Memory B cell (primary cell): ENCODE measurements at regions not wholly inside any gene's neighbourhood (a gene's known extent, or its start where the extent isn't known, plus 50 kb on each side); places are given as distances from the start of the nearest gene placed in this dataset.
A peak's percentile ranks its signal among the peaks of the same experiment; 100 is the strongest.

Experiments
- ATAC-seq: fragments of 150-1000 bp; cut with Tn5 transposase; 2 replicates; pipeline ENCODE4 v1.10.0; 2021; ENCODE audit warnings: low read depth, mild to moderate bottlenecking, moderate library complexity
- DNase-seq, 2 donors: peaks; one replicate each; pipeline ENCODE4 v3.0.0; 2022; ENCODE audit warnings: low spot score in 2 of 2
- H3K27ac Mint-ChIP-seq: one replicate; pipeline ENCODE4 v1.8.0; 2022; ENCODE audit warnings: mild to moderate bottlenecking, moderate library complexity, mixed read lengths
- H3K27me3 Mint-ChIP-seq: one replicate; pipeline ENCODE4 v1.8.0; 2022; ENCODE audit warnings: mixed read lengths
- H3K36me3 Mint-ChIP-seq: one replicate; pipeline ENCODE4 v1.8.0; 2022; ENCODE audit warnings: mild to moderate bottlenecking, mixed read lengths
- H3K4me1 Mint-ChIP-seq: one replicate; pipeline ENCODE4 v1.8.0; 2022; ENCODE audit warnings: mixed read lengths
- H3K4me3 Mint-ChIP-seq: one replicate; pipeline ENCODE4 v1.8.0; 2022; ENCODE audit warnings: mild to moderate bottlenecking, moderate library complexity, mixed read lengths
- H3K9me3 Mint-ChIP-seq: one replicate; pipeline ENCODE4 v1.8.0; 2022; ENCODE audit warnings: mixed read lengths

DNA sequence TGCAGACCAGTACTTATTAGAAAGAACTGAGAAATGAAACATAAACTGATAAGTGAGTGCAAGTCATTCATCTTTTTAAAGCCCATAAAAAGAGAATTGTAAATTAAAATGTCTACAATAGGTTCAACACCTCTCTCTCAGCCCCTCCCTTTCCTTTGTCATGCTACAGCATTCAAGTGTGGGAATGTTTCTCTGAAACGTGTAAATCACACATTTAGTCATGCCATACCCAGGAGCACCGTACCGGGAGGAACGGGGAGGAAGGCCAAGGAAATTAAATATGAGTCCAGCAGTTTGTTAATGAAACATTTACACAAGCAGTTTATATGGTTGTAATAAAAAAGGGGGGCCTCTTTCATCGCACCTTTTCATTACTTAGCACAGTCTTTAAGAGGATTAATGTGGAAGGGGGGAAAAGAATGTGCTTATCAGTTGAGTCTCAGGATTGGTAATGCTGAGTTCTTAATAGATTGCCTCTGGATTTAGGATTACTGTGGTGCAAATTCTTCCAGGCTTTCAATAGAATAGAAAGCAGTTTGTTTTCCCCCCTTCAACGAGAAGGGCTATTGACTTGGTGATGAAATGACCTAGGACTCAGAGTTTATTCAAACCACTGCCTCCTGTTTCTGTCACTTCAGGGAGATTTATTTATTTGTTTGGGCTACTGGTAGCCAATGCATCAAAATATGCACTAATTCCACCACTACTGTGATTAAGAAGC is 176.0 kb upstream of the ZNF608 start:
- H3K36me3 Mint-ChIP-seq: no peaks in the 10 kb centered on the region
- ATAC-seq (no peak), DNase-seq (no peak)
- H3K9me3 Mint-ChIP-seq: peaks cover 4% of the 10 kb centered on the region
- peaks cover 3% of the 10 kb centered on the region for H3K4me1 Mint-ChIP-seq
- no peaks in the 10 kb centered on the region for H3K27me3 Mint-ChIP-seq
- no peak overlapping the region for H3K27ac Mint-ChIP-seq
- H3K4me3 Mint-ChIP-seq: no peak overlapping the region

DNA sequence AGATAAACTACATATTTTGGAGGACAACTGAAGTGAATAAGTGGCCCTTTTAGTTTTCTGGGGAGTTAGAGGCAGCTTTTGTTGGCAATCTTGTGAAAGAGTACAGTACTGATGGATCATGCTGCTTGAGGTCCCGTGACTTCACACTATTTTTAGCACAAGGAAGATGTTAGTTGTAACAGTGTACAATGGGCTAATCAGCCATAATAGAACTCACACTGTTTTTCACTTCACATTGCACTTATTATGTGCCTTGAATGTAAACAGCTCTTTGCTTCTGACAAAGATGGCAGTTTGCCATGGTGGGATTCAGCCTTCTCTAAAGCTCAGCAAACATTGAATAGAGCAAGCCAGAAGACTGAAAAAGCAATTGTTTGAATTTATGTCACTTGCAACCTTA is 176.7 kb upstream of the ZNF608 start:
- ATAC-seq: no peak
- Mint-ChIP-seq H3K36me3 (no peaks in the 10 kb centered on the region), H3K27me3 (no peaks in the 10 kb centered on the region), H3K9me3 (peaks cover 4% of the 10 kb centered on the region), H3K27ac (no peak overlapping the region), H3K4me3 (no peak overlapping the region), H3K4me1 (peaks cover 3% of the 10 kb centered on the region)
- no peak for DNase-seq

GRCh38 chr5:124924729-124925128 is 178.3 kb upstream of the ZNF608 start:
- ATAC-seq (no peak), DNase-seq (no peak)
- Mint-ChIP-seq H3K9me3 (peaks cover 4% of the 10 kb centered on the region), H3K4me1 (peaks cover 3% of the 10 kb centered on the region), H3K27me3 (no peaks in the 10 kb centered on the region), H3K36me3 (no peaks in the 10 kb centered on the region), H3K27ac (no peak overlapping the region), H3K4me3 (no peak overlapping the region)

- ATAC-seq: no peak
- DNase-seq: no peak
- H3K9me3 Mint-ChIP-seq: peaks cover 4% of the 10 kb centered on the region
- H3K4me1 Mint-ChIP-seq: peaks cover 3% of the 10 kb centered on the region
- H3K4me3 Mint-ChIP-seq: no peak overlapping the region
- no peaks in the 10 kb centered on the region for H3K27me3 Mint-ChIP-seq
- no peaks in the 10 kb centered on the region for H3K36me3 Mint-ChIP-seq
- no peak overlapping the region for H3K27ac Mint-ChIP-seq
Measured at GRCh38 chr5:124927735-124928134, 181.3 kb upstream of the ZNF608 start.

GRCh38 chr5:124929000-124929399 is 182.6 kb upstream of the ZNF608 start:
- Mint-ChIP-seq H3K27me3 (no peaks in the 10 kb centered on the region), H3K36me3 (no peaks in the 10 kb centered on the region), H3K9me3 (peaks cover 4% of the 10 kb centered on the region), H3K27ac (no peak overlapping the region), H3K4me3 (no peak overlapping the region), H3K4me1 (peaks cover 3% of the 10 kb centered on the region)
- no peak for ATAC-seq
- DNase-seq: no peak

GRCh38 chr5:124932791-124933600 is 186.6 kb upstream of the ZNF608 start:
- DNase-seq (no peak), ATAC-seq (no peak)
- H3K4me1 Mint-ChIP-seq: peaks cover 6% of the 10 kb centered on the region
- no peaks in the 10 kb centered on the region for H3K9me3 Mint-ChIP-seq
- H3K27ac Mint-ChIP-seq: no peak overlapping the region
- no peaks in the 10 kb centered on the region for H3K27me3 Mint-ChIP-seq
- no peak overlapping the region for H3K4me3 Mint-ChIP-seq
- no peaks in the 10 kb centered on the region for H3K36me3 Mint-ChIP-seq

DNA sequence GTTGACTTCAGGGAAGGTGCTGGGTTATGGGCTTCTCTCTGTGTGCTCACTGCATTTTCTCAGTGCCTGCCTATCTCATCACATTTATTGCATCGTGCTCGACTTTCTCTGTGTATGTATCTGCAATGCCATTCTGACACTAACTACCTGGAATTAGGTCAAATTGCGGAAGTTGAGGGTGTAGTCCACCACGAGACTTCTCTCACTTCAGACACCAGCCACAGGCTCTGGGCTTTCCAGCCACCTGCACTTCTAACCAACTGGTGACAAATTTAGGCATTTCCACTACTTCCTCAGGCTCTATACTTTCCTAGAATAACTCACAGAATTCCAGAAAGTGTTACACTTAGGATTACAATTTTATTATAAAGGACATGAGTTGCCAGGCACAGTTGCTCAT is 188.6 kb upstream of the ZNF608 start:
- DNase-seq (peak; percentile 34 to 60), ATAC-seq (peak; percentile 90)

GRCh38 chr5:124936626-124936933 is 190.1 kb upstream of the ZNF608 start:
- Mint-ChIP-seq H3K4me1 (peaks cover 6% of the 10 kb centered on the region), H3K4me3 (no peak overlapping the region), H3K27ac (peak overlapping the region; percentile 96), H3K27me3 (no peaks in the 10 kb centered on the region), H3K36me3 (no peaks in the 10 kb centered on the region), H3K9me3 (peaks cover 6% of the 10 kb centered on the region)
- ATAC-seq (no peak), DNase-seq (no peak)

More for the DNA sequence above, 188.6 kb upstream of the ZNF608 start:
- peaks cover 6% of the 10 kb centered on the region for H3K4me1 Mint-ChIP-seq
- peaks cover 1% of the 10 kb centered on the region for H3K9me3 Mint-ChIP-seq
- H3K27me3 Mint-ChIP-seq: no peaks in the 10 kb centered on the region
- H3K36me3 Mint-ChIP-seq: no peaks in the 10 kb centered on the region
- peak overlapping the region; percentile 96 for H3K27ac Mint-ChIP-seq
- H3K4me3 Mint-ChIP-seq: peak overlapping the region; percentile 4

GRCh38 chr5:124941051-124942049 is 194.9 kb upstream of the ZNF608 start:
- Mint-ChIP-seq H3K36me3 (no peaks in the 10 kb centered on the region), H3K4me1 (no peaks in the 10 kb centered on the region), H3K9me3 (peaks cover 6% of the 10 kb centered on the region), H3K27me3 (no peaks in the 10 kb centered on the region), H3K4me3 (no peak overlapping the region), H3K27ac (no peak overlapping the region)
- ATAC-seq (no peak), DNase-seq (no peak)

DNA sequence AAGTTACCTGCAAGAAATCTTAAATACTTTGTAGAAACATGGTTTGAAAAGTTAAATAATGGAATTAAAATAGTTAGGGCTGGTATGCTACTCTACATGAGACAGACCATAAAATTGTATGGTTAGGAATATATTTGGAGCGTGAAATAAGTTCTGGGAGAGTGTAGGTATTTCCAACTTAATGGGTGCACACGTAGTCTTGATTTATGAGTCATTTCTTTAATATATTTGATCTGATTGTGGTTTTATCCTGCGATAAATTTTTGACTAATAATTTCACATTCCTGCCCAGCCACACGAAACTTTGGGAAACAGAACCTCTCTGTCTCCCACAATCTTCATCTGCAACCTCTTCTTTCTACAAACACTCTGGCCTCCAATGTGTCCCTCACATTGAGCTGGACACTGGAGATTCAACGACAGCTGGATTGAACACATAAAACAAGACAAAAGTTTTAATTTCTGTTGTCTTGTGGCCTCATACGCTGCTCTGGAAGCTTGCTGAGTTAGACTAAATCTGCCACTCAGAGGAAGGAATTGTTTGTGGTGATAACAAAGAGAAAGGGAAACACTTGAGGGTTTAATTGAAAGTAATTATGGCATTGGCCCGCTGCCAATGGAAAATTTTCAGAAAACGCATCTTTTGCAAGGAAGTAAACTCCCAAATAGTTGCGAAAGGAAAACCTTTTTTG is 201.8 kb upstream of the ZNF608 start:
- no peak for ATAC-seq
- Mint-ChIP-seq H3K27me3 (no peaks in the 10 kb centered on the region), H3K4me1 (peaks cover 8% of the 10 kb centered on the region), H3K27ac (no peak overlapping the region), H3K9me3 (no peaks in the 10 kb centered on the region), H3K36me3 (no peaks in the 10 kb centered on the region), H3K4me3 (no peak overlapping the region)
- DNase-seq: no peak

GRCh38 chr5:124948754-124949275 is 202.4 kb upstream of the ZNF608 start:
- no peak for DNase-seq
- peaks cover 8% of the 10 kb centered on the region for H3K4me1 Mint-ChIP-seq
- no peaks in the 10 kb centered on the region for H3K36me3 Mint-ChIP-seq
- no peak overlapping the region for H3K4me3 Mint-ChIP-seq
- H3K27me3 Mint-ChIP-seq: no peaks in the 10 kb centered on the region
- no peaks in the 10 kb centered on the region for H3K9me3 Mint-ChIP-seq
- no peak overlapping the region for H3K27ac Mint-ChIP-seq
- no peak for ATAC-seq

DNA sequence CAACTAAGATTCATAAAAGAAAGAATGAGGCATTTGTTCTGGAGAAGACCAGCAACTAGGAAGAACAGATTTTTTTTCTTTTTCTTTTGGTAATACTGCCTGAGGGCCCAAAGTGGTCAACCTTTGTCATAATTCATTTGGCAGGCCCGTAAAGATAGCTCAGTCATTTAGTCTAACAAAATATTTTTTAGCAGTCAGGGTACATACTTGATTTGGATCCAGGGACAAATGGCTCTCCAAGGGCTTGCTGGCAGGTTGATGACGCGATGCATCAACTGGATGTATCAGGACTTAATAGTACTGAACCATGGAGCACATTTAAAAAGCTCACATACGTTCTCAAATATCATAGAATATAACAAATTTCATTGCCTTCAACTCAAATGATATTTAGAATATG is 203.4 kb upstream of the ZNF608 start:
- H3K27me3 Mint-ChIP-seq: no peaks in the 10 kb centered on the region
- H3K4me1 Mint-ChIP-seq: peaks cover 8% of the 10 kb centered on the region
- H3K4me3 Mint-ChIP-seq: no peak overlapping the region
- DNase-seq (no peak), ATAC-seq (no peak)
- H3K27ac Mint-ChIP-seq: no peak overlapping the region
- no peaks in the 10 kb centered on the region for H3K36me3 Mint-ChIP-seq
- H3K9me3 Mint-ChIP-seq: no peaks in the 10 kb centered on the region

GRCh38 chr5:124951105-124951504 is 204.7 kb upstream of the ZNF608 start:
- ATAC-seq (no peak), DNase-seq (no peak)
- Mint-ChIP-seq H3K9me3 (no peaks in the 10 kb centered on the region), H3K27me3 (no peaks in the 10 kb centered on the region), H3K4me3 (peak overlapping the region; percentile 14), H3K27ac (peak overlapping the region; percentile 89), H3K4me1 (peaks cover 8% of the 10 kb centered on the region), H3K36me3 (no peaks in the 10 kb centered on the region)
